Dendritic cell treated with granulocyte-macrophage colony-stimulating factor and Interleukin-4, amounts not matched to agents 40 ng/mL and 50 ng/mL, for 4 days (primary cell): ENCODE measurements at regions not wholly inside any gene's neighbourhood (a gene's known extent, or its start where the extent isn't known, plus 50 kb on each side); places are given as distances from the start of the nearest gene placed in this dataset.

Experiments
- H3K27ac Mint-ChIP-seq: one replicate; pipeline ENCODE4 v1.8.0; 2022; ENCODE audit warnings: mild to moderate bottlenecking, mixed read lengths
- H3K27me3 Mint-ChIP-seq: one replicate; pipeline ENCODE4 v1.8.0; 2022; ENCODE audit warnings: mild to moderate bottlenecking, mixed read lengths
- H3K36me3 Mint-ChIP-seq: one replicate; pipeline ENCODE4 v1.8.0; 2022; ENCODE audit warnings: low read depth, mixed read lengths
- H3K4me1 Mint-ChIP-seq: one replicate; pipeline ENCODE4 v1.8.0; 2022; ENCODE audit warnings: low read depth, mixed read lengths
- H3K4me3 Mint-ChIP-seq: one replicate; pipeline ENCODE4 v1.8.0; 2022; ENCODE audit warnings: mild to moderate bottlenecking, moderate library complexity, mixed read lengths
- H3K9me3 Mint-ChIP-seq: one replicate; pipeline ENCODE4 v1.8.0; 2022; ENCODE audit warnings: mixed read lengths
- intact Hi-C: fragments of 100-400 bp; cut with micrococcal nuclease; formaldehyde crosslinking; loops from one replicate; pipeline ENCODE4 v1.15.0; 2022

GRCh38 chr2:9762941-9763340 lies 80.3 kb upstream of the TAF1B start:
- Mint-ChIP-seq H3K9me3 (no peaks in the 10 kb centered on the region), H3K27ac (no peak overlapping the region), H3K4me3 (no peak overlapping the region), H3K36me3 (no peaks in the 10 kb centered on the region), H3K4me1 (peaks cover 62% of the 10 kb centered on the region), H3K27me3 (peaks cover 26% of the 10 kb centered on the region)
- intact Hi-C loops = no loop called here

GRCh38 chr2:9763356-9764152 lies 79.7 kb upstream of the TAF1B start:
- intact Hi-C loops = no loop called here
- no peak overlapping the region for H3K27ac Mint-ChIP-seq
- no peaks in the 10 kb centered on the region for H3K9me3 Mint-ChIP-seq
- no peak overlapping the region for H3K4me3 Mint-ChIP-seq
- H3K27me3 Mint-ChIP-seq = peaks cover 25% of the 10 kb centered on the region
- H3K4me1 Mint-ChIP-seq = peaks cover 62% of the 10 kb centered on the region
- H3K36me3 Mint-ChIP-seq = no peaks in the 10 kb centered on the region

GRCh38 chr2:9764153-9764778 lies 79.0 kb upstream of the TAF1B start:
- peaks cover 18% of the 10 kb centered on the region for H3K27me3 Mint-ChIP-seq
- H3K4me1 Mint-ChIP-seq = peaks cover 63% of the 10 kb centered on the region
- intact Hi-C loops = no loop called here
- no peaks in the 10 kb centered on the region for H3K36me3 Mint-ChIP-seq
- no peaks in the 10 kb centered on the region for H3K9me3 Mint-ChIP-seq
- no peak overlapping the region for H3K4me3 Mint-ChIP-seq
- H3K27ac Mint-ChIP-seq = no peak overlapping the region

GRCh38 chr2:9765611-9766531 lies 77.4 kb upstream of the TAF1B start:
- intact Hi-C loops = no loop called here
- H3K9me3 Mint-ChIP-seq = no peaks in the 10 kb centered on the region
- H3K4me1 Mint-ChIP-seq = peaks cover 67% of the 10 kb centered on the region
- H3K27me3 Mint-ChIP-seq = peaks cover 22% of the 10 kb centered on the region
- H3K4me3 Mint-ChIP-seq = no peak overlapping the region
- H3K36me3 Mint-ChIP-seq = no peaks in the 10 kb centered on the region
- H3K27ac Mint-ChIP-seq = peak overlapping the region; percentile 34

GRCh38 chr2:9767656-9768281 lies 75.5 kb upstream of the TAF1B start:
- Mint-ChIP-seq H3K36me3 (no peaks in the 10 kb centered on the region), H3K27me3 (peaks cover 30% of the 10 kb centered on the region), H3K4me3 (no peak overlapping the region), H3K27ac (peak overlapping the region; percentile 10), H3K9me3 (no peaks in the 10 kb centered on the region), H3K4me1 (peaks cover 68% of the 10 kb centered on the region)
- intact Hi-C loops = no loop called here

GRCh38 chr2:9768388-9768787 lies 74.9 kb upstream of the TAF1B start:
- peak overlapping the region; percentile 10 for H3K27ac Mint-ChIP-seq
- H3K36me3 Mint-ChIP-seq = no peaks in the 10 kb centered on the region
- H3K27me3 Mint-ChIP-seq = peaks cover 34% of the 10 kb centered on the region
- no peaks in the 10 kb centered on the region for H3K9me3 Mint-ChIP-seq
- H3K4me1 Mint-ChIP-seq = peaks cover 66% of the 10 kb centered on the region
- intact Hi-C loops = no loop called here
- H3K4me3 Mint-ChIP-seq = no peak overlapping the region

- Mint-ChIP-seq H3K27me3 (peaks cover 38% of the 10 kb centered on the region), H3K36me3 (no peaks in the 10 kb centered on the region), H3K9me3 (no peaks in the 10 kb centered on the region), H3K27ac (peak overlapping the region; percentile 26), H3K4me1 (peaks cover 56% of the 10 kb centered on the region), H3K4me3 (no peak overlapping the region)
- intact Hi-C loops = no loop called here
Observed at GRCh38 chr2:9769171-9770005, 73.9 kb upstream of the TAF1B start.

GRCh38 chr2:9770006-9770307 lies 73.3 kb upstream of the TAF1B start:
- Mint-ChIP-seq H3K27ac (no peak overlapping the region), H3K4me1 (peaks cover 50% of the 10 kb centered on the region), H3K36me3 (no peaks in the 10 kb centered on the region), H3K27me3 (peaks cover 39% of the 10 kb centered on the region), H3K9me3 (no peaks in the 10 kb centered on the region), H3K4me3 (no peak overlapping the region)
- intact Hi-C loops = no loop called here

- no peaks in the 10 kb centered on the region for H3K36me3 Mint-ChIP-seq
- no peak overlapping the region for H3K4me3 Mint-ChIP-seq
- intact Hi-C loops = no loop called here
- H3K9me3 Mint-ChIP-seq = no peaks in the 10 kb centered on the region
- peaks cover 44% of the 10 kb centered on the region for H3K4me1 Mint-ChIP-seq
- H3K27me3 Mint-ChIP-seq = peaks cover 37% of the 10 kb centered on the region
- H3K27ac Mint-ChIP-seq = no peak overlapping the region
Observed at GRCh38 chr2:9770308-9771100, 72.8 kb upstream of the TAF1B start.

GRCh38 chr2:9771101-9771449 lies 72.2 kb upstream of the TAF1B start:
- Mint-ChIP-seq H3K4me3 (no peak overlapping the region), H3K4me1 (peaks cover 39% of the 10 kb centered on the region), H3K27ac (no peak overlapping the region), H3K36me3 (no peaks in the 10 kb centered on the region), H3K9me3 (no peaks in the 10 kb centered on the region), H3K27me3 (peaks cover 37% of the 10 kb centered on the region)
- intact Hi-C loops = no loop called here

GRCh38 chr2:9771481-9772017 lies 71.7 kb upstream of the TAF1B start:
- no peak overlapping the region for H3K4me3 Mint-ChIP-seq
- H3K27ac Mint-ChIP-seq = no peak overlapping the region
- H3K27me3 Mint-ChIP-seq = peaks cover 37% of the 10 kb centered on the region
- H3K9me3 Mint-ChIP-seq = no peaks in the 10 kb centered on the region
- intact Hi-C loops = no loop called here
- no peaks in the 10 kb centered on the region for H3K36me3 Mint-ChIP-seq
- H3K4me1 Mint-ChIP-seq = peaks cover 34% of the 10 kb centered on the region

GRCh38 chr2:9772035-9772998 lies 71.0 kb upstream of the TAF1B start:
- Mint-ChIP-seq H3K27me3 (peaks cover 37% of the 10 kb centered on the region), H3K4me3 (no peak overlapping the region), H3K27ac (no peak overlapping the region)

More at GRCh38 chr2:9772035-9772998, 71.0 kb upstream of the TAF1B start:
- Mint-ChIP-seq H3K4me1 (peaks cover 26% of the 10 kb centered on the region), H3K9me3 (no peaks in the 10 kb centered on the region), H3K36me3 (no peaks in the 10 kb centered on the region)
- intact Hi-C loops = no loop called here
